Left lobe of liver (tissue), 2 donors: ENCODE measurements at regions not wholly inside any gene's neighbourhood (a gene's known extent, or its start where the extent isn't known, plus 50 kb on each side); places are given as distances from the start of the nearest gene placed in this dataset.
"Not testable (repeated sequence)": the region's sequence is repeated elsewhere in the genome, so short reads cannot be mapped to it uniquely, and the experiment has no call there.

Source experiments
- ATAC-seq: fragments of 200-7000 bp; cut with Tn5 transposase; one replicate; pipeline ENCODE4 v1.9.1; 2020; ENCODE audit warnings: mild to moderate bottlenecking, moderate library complexity
- DNase-seq: peaks from one replicate; pipeline ENCODE4 v3.0.0-alpha.2; 2020; ENCODE audit warnings: low spot score
- donor health status: DM: no; HTN: no; CAD: no; lungs with moderate emphysema.
- donor health status: DM: no; HTN: yes; CAD: no.

GRCh38 chr3:30539772-30540171 is 66.6 kb upstream of the TGFBR2 start:
- no peak for DNase-seq
- no peak for ATAC-seq

GRCh38 chr3:30541156-30541555 is 65.2 kb upstream of the TGFBR2 start:
- ATAC-seq, DNase-seq: not testable (repeated sequence)

- DNase-seq (no peak), ATAC-seq (no peak)
Observed at GRCh38 chr3:30542897-30543296, 63.5 kb upstream of the TGFBR2 start.

- no peak for DNase-seq
- ATAC-seq: peak; percentile 20
Observed at GRCh38 chr3:30544812-30545211, 61.6 kb upstream of the TGFBR2 start.

GRCh38 chr3:30546934-30547333 is 59.5 kb upstream of the TGFBR2 start:
- ATAC-seq (no peak), DNase-seq (no peak)

- DNase-seq (no peak), ATAC-seq (no peak)
Observed at GRCh38 chr3:30547716-30548115, 58.7 kb upstream of the TGFBR2 start.

GRCh38 chr3:30548600-30548999 is 57.8 kb upstream of the TGFBR2 start:
- no peak for ATAC-seq
- DNase-seq: no peak

- DNase-seq (no peak), ATAC-seq (no peak)
Observed at GRCh38 chr3:30549600-30549999, 56.8 kb upstream of the TGFBR2 start.

- ATAC-seq: no peak
- DNase-seq: no peak
Observed at GRCh38 chr3:30550246-30550645, 56.2 kb upstream of the TGFBR2 start.

- ATAC-seq (no peak), DNase-seq (no peak)
Observed at GRCh38 chr3:30551266-30551665, 55.1 kb upstream of the TGFBR2 start.

GRCh38 chr3:30551927-30552326 is 54.5 kb upstream of the TGFBR2 start:
- no peak for ATAC-seq
- no peak for DNase-seq

GRCh38 chr3:30553641-30554316 is 52.6 kb upstream of the TGFBR2 start:
- DNase-seq (no peak), ATAC-seq (no peak)

- DNase-seq: no peak
- no peak for ATAC-seq
Observed at GRCh38 chr3:30554317-30554690, 52.1 kb upstream of the TGFBR2 start.

GRCh38 chr3:30555968-30556367 is 50.4 kb upstream of the TGFBR2 start:
- DNase-seq (no peak), ATAC-seq (no peak)
